ENCODE measurements at regions not wholly inside any gene's neighbourhood (a gene's known extent, or its start where the extent isn't known, plus 50 kb on each side); places are given as distances from the start of the nearest gene placed in this dataset.
"Not testable (repeated sequence)": the region's sequence is repeated elsewhere in the genome, so short reads cannot be mapped to it uniquely, and the experiment has no call there.

GRCh38 chr7:9210114-9210513 is 776.7 kb downstream of the NXPH1 start:
- DNase-seq (ENCODE audit: low read depth in 2 of 2) = no peak

- DNase-seq (ENCODE audit: low read depth in 2 of 2) = no peak
These were observed 783.8 kb downstream of the NXPH1 start for GRCh38 chr7:9217204-9217603.

GRCh38 chr7:9226500-9226899 is 793.1 kb downstream of the NXPH1 start:
- no peak for DNase-seq (ENCODE audit: low read depth in 2 of 2)

- DNase-seq (ENCODE audit: low read depth in 2 of 2) = no peak
These were observed 798.3 kb downstream of the NXPH1 start for GRCh38 chr7:9231630-9232121.

- no peak for DNase-seq (ENCODE audit: low read depth in 2 of 2)
These were observed 806.6 kb downstream of the NXPH1 start for GRCh38 chr7:9240001-9240400.

GRCh38 chr7:9241826-9242225 is 808.4 kb downstream of the NXPH1 start:
- no peak for DNase-seq (ENCODE audit: low read depth in 2 of 2)

GRCh38 chr7:9242636-9243035 is 809.2 kb downstream of the NXPH1 start:
- DNase-seq (ENCODE audit: low read depth in 2 of 2) = no peak

GRCh38 chr7:9250876-9251275 is 817.5 kb downstream of the NXPH1 start:
- DNase-seq (ENCODE audit: low read depth in 2 of 2) = no peak

- no peak for DNase-seq (ENCODE audit: low read depth in 2 of 2)
These were observed 831.0 kb downstream of the NXPH1 start for GRCh38 chr7:9264395-9264794.

- no peak for DNase-seq (ENCODE audit: low read depth in 2 of 2)
These were observed 846.7 kb downstream of the NXPH1 start for GRCh38 chr7:9280088-9280487.

- DNase-seq (ENCODE audit: low read depth in 2 of 2) = no peak
These were observed 849.8 kb downstream of the NXPH1 start for GRCh38 chr7:9283246-9283645.

- no peak for DNase-seq (ENCODE audit: low read depth in 2 of 2)
These were observed 869.0 kb downstream of the NXPH1 start for GRCh38 chr7:9302436-9302835.

- DNase-seq (ENCODE audit: low read depth in 2 of 2) = no peak
These were observed 873.7 kb downstream of the NXPH1 start for GRCh38 chr7:9307131-9307530.

GRCh38 chr7:9324513-9324912 is 891.1 kb downstream of the NXPH1 start:
- no peak for DNase-seq (ENCODE audit: low read depth in 2 of 2)

- no peak for DNase-seq (ENCODE audit: low read depth in 2 of 2)
These were observed 894.9 kb downstream of the NXPH1 start for GRCh38 chr7:9328296-9328695.

- no peak for DNase-seq (ENCODE audit: low read depth in 2 of 2)
These were observed 916.2 kb downstream of the NXPH1 start for GRCh38 chr7:9349625-9350024.

- no peak for DNase-seq (ENCODE audit: low read depth in 2 of 2)
These were observed 957.8 kb downstream of the NXPH1 start for GRCh38 chr7:9391221-9391620.

GRCh38 chr7:9391984-9392383 is 958.6 kb downstream of the NXPH1 start:
- no peak for DNase-seq (ENCODE audit: low read depth in 2 of 2)

GRCh38 chr7:9404386-9404785 is 971.0 kb downstream of the NXPH1 start:
- not testable (repeated sequence) for DNase-seq (ENCODE audit: low read depth in 2 of 2)

- DNase-seq (ENCODE audit: low read depth in 2 of 2) = no peak
These were observed 974.4 kb downstream of the NXPH1 start for GRCh38 chr7:9407816-9408215.

GRCh38 chr7:9453521-9453920 is 1020.1 kb downstream of the NXPH1 start:
- no peak for DNase-seq (ENCODE audit: low read depth in 2 of 2)

GRCh38 chr7:9488555-9488954 is 1055.1 kb downstream of the NXPH1 start:
- no peak for DNase-seq (ENCODE audit: low read depth in 2 of 2)

- DNase-seq (ENCODE audit: low read depth in 2 of 2) = no peak
These were observed 1064.9 kb downstream of the NXPH1 start for GRCh38 chr7:9498303-9498702.

- DNase-seq (ENCODE audit: low read depth in 2 of 2) = no peak
These were observed 1068.9 kb downstream of the NXPH1 start for GRCh38 chr7:9502269-9502668.

GRCh38 chr7:9504678-9505077 is 1071.3 kb downstream of the NXPH1 start:
- DNase-seq (ENCODE audit: low read depth in 2 of 2) = no peak
